ENCODE measurements at regions not wholly inside any gene's neighbourhood (a gene's known extent, or its start where the extent isn't known, plus 50 kb on each side); places are given as distances from the start of the nearest gene placed in this dataset.

DNA sequence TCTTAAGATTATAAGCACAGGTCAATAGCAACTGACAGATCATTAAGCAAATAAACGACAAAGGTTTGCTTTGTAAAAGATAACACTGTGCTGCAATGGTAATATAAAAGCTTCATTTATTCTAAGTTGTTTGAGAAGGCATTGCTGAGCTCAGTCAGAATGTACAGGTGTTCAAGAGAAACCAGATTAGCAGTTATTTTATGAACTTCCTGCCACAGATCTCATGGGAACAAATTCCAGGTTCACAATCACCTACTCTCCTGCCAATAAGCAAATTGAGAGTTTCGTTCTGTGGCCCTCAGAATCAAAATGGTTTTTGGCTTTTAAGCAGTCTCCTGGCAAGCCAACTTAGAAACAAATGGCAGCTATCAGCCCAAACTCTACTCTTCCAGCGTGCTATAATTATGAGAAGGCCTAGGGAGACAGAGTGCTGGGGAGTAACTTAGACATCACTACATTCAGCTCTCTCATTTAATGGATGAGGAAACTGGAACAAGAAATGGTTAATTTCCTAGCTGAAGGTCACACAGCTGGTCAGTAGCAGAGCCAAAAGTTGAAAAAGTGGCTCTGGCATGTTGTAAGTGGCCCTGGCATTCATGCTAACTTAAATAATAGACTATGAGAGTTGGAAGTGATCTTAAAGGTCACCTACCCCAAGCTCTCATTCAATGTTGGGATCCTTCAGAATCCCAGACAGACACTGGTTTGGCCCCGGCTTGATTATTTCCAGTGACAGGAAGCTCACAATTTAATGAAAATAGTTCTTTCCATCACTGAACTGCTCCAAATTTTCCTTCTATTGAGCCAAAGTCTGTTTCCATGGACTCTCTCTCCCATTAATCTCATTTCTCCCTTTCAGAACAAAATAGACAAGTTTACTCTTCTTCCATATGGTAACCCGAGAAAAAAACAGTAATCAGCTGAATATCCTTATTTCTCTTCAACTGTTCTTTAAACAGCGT is 82.6 kb upstream of the EDEM3 start:
- TF ChIP-seq, protein P1, sequence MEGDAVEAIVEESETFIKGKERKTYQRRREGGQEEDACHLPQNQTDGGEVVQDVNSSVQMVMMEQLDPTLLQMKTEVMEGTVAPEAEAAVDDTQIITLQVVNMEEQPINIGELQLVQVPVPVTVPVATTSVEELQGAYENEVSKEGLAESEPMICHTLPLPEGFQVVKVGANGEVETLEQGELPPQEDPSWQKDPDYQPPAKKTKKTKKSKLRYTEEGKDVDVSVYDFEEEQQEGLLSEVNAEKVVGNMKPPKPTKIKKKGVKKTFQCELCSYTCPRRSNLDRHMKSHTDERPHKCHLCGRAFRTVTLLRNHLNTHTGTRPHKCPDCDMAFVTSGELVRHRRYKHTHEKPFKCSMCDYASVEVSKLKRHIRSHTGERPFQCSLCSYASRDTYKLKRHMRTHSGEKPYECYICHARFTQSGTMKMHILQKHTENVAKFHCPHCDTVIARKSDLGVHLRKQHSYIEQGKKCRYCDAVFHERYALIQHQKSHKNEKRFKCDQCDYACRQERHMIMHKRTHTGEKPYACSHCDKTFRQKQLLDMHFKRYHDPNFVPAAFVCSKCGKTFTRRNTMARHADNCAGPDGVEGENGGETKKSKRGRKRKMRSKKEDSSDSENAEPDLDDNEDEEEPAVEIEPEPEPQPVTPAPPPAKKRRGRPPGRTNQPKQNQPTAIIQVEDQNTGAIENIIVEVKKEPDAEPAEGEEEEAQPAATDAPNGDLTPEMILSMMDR (conservative IDR thresholded peaks at IDR 0.05; ENCODE audit: low read depth, low read length): no peak
- no peak for TF ChIP-seq EZH2 (IDR thresholded peaks at IDR 0.05; ENCODE audit: borderline replicate concordance, low read depth, low read length, poor library complexity, severe bottlenecking)
